Cardiac muscle cell (in vitro differentiated cells and primary cell): ENCODE measurements at regions not wholly inside any gene's neighbourhood (a gene's known extent, or its start where the extent isn't known, plus 50 kb on each side); places are given as distances from the start of the nearest gene placed in this dataset.

ENCODE experiments used
- DNase-seq, 2 donors: peaks; one replicate each; pipeline versions ENCODE4 v3.0.0 to v3.0.0-alpha.2; 2010 to 2017; ENCODE audit warnings: low read depth in 1 of 2, low spot score in 1 of 2
- H3K27ac ChIP-seq: fragments of 200-600 bp; sonication (generic); 2 replicates; pipeline ENCODE4 v1.5.1; 2016
- H3K27me3 ChIP-seq: fragments of 200-600 bp; sonication (generic); 2 replicates; pipeline ENCODE4 v1.6.0; 2016; ENCODE audit warnings: control low read depth
- H3K36me3 ChIP-seq: fragments of 200-600 bp; sonication (generic); 2 replicates; pipeline ENCODE4 v1.5.1; 2016; ENCODE audit warnings: control low read depth
- H3K4me1 ChIP-seq: fragments of 200-600 bp; sonication (generic); 2 replicates; pipeline ENCODE4 v1.8.1; 2017; ENCODE audit warnings: low read depth, mild to moderate bottlenecking, mixed run types
- H3K4me3 ChIP-seq: fragments of 200-600 bp; sonication (generic); 2 replicates; pipeline ENCODE4 v1.5.1; 2016; ENCODE audit warnings: mild to moderate bottlenecking
- H3K9me3 ChIP-seq: fragments of 200-600 bp; sonication (generic); 2 replicates; pipeline ENCODE4 v1.5.1; 2017; ENCODE audit warnings: low read depth, mild to moderate bottlenecking, control low read depth
- CTCF ChIP-seq: IDR thresholded peaks from 2 replicates; pipeline ENCODE4 v1.5.1; 2012; ENCODE audit warnings: low read depth, mild to moderate bottlenecking, low read length

- TF ChIP-seq CTCF = no peak
- DNase-seq = no peak
- Histone ChIP-seq H3K4me3 (no peak overlapping the region), H3K4me1 (no peaks in the 10 kb centered on the region), H3K9me3 (no peaks in the 10 kb centered on the region), H3K27ac (no peak overlapping the region), H3K27me3 (no peaks in the 10 kb centered on the region), H3K36me3 (no peaks in the 10 kb centered on the region)
Measured at GRCh38 chr14:29165431-29165830, 398.8 kb downstream of the FOXG1 start.

- Histone ChIP-seq H3K27ac (no peak overlapping the region), H3K9me3 (no peaks in the 10 kb centered on the region), H3K4me3 (no peak overlapping the region), H3K36me3 (no peaks in the 10 kb centered on the region), H3K27me3 (no peaks in the 10 kb centered on the region), H3K4me1 (no peaks in the 10 kb centered on the region)
- DNase-seq = no peak
- no peak for TF ChIP-seq CTCF
Measured at GRCh38 chr14:29166507-29166906, 399.9 kb downstream of the FOXG1 start.

GRCh38 chr14:29168149-29168548 is 401.6 kb downstream of the FOXG1 start:
- H3K27ac ChIP-seq = no peak overlapping the region
- H3K27me3 ChIP-seq = no peaks in the 10 kb centered on the region
- no peaks in the 10 kb centered on the region for H3K9me3 ChIP-seq
- H3K36me3 ChIP-seq = no peaks in the 10 kb centered on the region
- H3K4me3 ChIP-seq = no peak overlapping the region
- DNase-seq = no peak
- no peaks in the 10 kb centered on the region for H3K4me1 ChIP-seq
- no peak for TF ChIP-seq CTCF

GRCh38 chr14:29169408-29169807 is 402.8 kb downstream of the FOXG1 start:
- no peak for DNase-seq
- no peaks in the 10 kb centered on the region for H3K4me1 ChIP-seq
- no peaks in the 10 kb centered on the region for H3K9me3 ChIP-seq
- no peak for TF ChIP-seq CTCF
- H3K36me3 ChIP-seq = no peaks in the 10 kb centered on the region
- H3K27me3 ChIP-seq = no peaks in the 10 kb centered on the region
- H3K4me3 ChIP-seq = no peak overlapping the region
- no peak overlapping the region for H3K27ac ChIP-seq

- H3K27ac ChIP-seq = no peak overlapping the region
- no peak for DNase-seq
- no peak overlapping the region for H3K4me3 ChIP-seq
- TF ChIP-seq CTCF = no peak
- H3K9me3 ChIP-seq = no peaks in the 10 kb centered on the region
- no peaks in the 10 kb centered on the region for H3K36me3 ChIP-seq
- H3K27me3 ChIP-seq = no peaks in the 10 kb centered on the region
- no peaks in the 10 kb centered on the region for H3K4me1 ChIP-seq
Measured at GRCh38 chr14:29175706-29176105, 409.1 kb downstream of the FOXG1 start.

- Histone ChIP-seq H3K27ac (no peak overlapping the region), H3K36me3 (no peaks in the 10 kb centered on the region), H3K4me3 (no peak overlapping the region), H3K4me1 (no peaks in the 10 kb centered on the region), H3K9me3 (no peaks in the 10 kb centered on the region), H3K27me3 (no peaks in the 10 kb centered on the region)
- TF ChIP-seq CTCF = no peak
- DNase-seq = no peak
Measured at GRCh38 chr14:29176876-29177275, 410.3 kb downstream of the FOXG1 start.
